ENCODE measurements at regions not wholly inside any gene's neighbourhood (a gene's known extent, or its start where the extent isn't known, plus 50 kb on each side); places are given as distances from the start of the nearest gene placed in this dataset.

GRCh38 chr10:4688168-4688567 lies 137.8 kb upstream of the AKR1E2 start:
- Mint-ChIP-seq H3K36me3 (ENCODE audit: insufficient read depth, unreplicated experiment) (no peaks in the 10 kb centered on the region), H3K9me3 (ENCODE audit: unreplicated experiment) (no peaks in the 10 kb centered on the region), H3K4me3 (ENCODE audit: unreplicated experiment) (no peak overlapping the region), H3K27me3 (ENCODE audit: insufficient read depth, unreplicated experiment) (no peaks in the 10 kb centered on the region), H3K27ac (ENCODE audit: low read depth, unreplicated experiment) (peak overlapping the region; percentile 77), H3K4me1 (ENCODE audit: insufficient read depth, unreplicated experiment) (peaks cover 56% of the 10 kb centered on the region)
- POLR2A ChIA-PET, result interaction anchor here (0.7 to 1.7 kb wide), 2 partner anchors 17 to 49 kb away, joined by 3 to 5 read pairs; no protein-coding TSS in a partner anchor
- no peak for TF ChIP-seq CTCF (IDR thresholded peaks at IDR 0.05; ENCODE audit: unreplicated experiment)
- no peak for DNase-seq (ENCODE audit: unreplicated experiment)
- no TSS peak for BruUV-seq (replicated peaks)
- CTCF ChIA-PET, result no interaction called here
- intact Hi-C loops (cut with micrococcal nuclease), result no loop called here

GRCh38 chr10:4687397-4687796 lies 138.6 kb upstream of the AKR1E2 start:
- H3K4me1 Mint-ChIP-seq (ENCODE audit: insufficient read depth, unreplicated experiment), result peaks cover 56% of the 10 kb centered on the region
- H3K27ac Mint-ChIP-seq (ENCODE audit: low read depth, unreplicated experiment), result peak overlapping the region; percentile 77
- no peaks in the 10 kb centered on the region for H3K9me3 Mint-ChIP-seq (ENCODE audit: unreplicated experiment)
- ChIA-PET CTCF (interaction anchor here (2.2 kb wide), 1 partner anchor 31 kb away, joined by 6 read pairs; no protein-coding TSS in a partner anchor), POLR2A (interaction anchor here (1.0 to 2.7 kb wide), 7 partner anchors 10 to 79 kb away, joined by 4 to 33 read pairs (median 9); no protein-coding TSS in a partner anchor)
- no peak overlapping the region for H3K4me3 Mint-ChIP-seq (ENCODE audit: unreplicated experiment)
- TF ChIP-seq CTCF (IDR thresholded peaks at IDR 0.05; ENCODE audit: unreplicated experiment), result no peak
- H3K36me3 Mint-ChIP-seq (ENCODE audit: insufficient read depth, unreplicated experiment), result no peaks in the 10 kb centered on the region
- BruUV-seq (replicated peaks), result no TSS peak
- DNase-seq (ENCODE audit: unreplicated experiment), result no peak
- H3K27me3 Mint-ChIP-seq (ENCODE audit: insufficient read depth, unreplicated experiment), result no peaks in the 10 kb centered on the region
- intact Hi-C loops (cut with micrococcal nuclease), result no loop called here

- peaks cover 51% of the 10 kb centered on the region for H3K4me1 Mint-ChIP-seq (ENCODE audit: insufficient read depth, unreplicated experiment)
- H3K9me3 Mint-ChIP-seq (ENCODE audit: unreplicated experiment), result no peaks in the 10 kb centered on the region
- CTCF ChIA-PET, result interaction anchor here (0.6 to 2.2 kb wide), 6 partner anchors 9 to 925 kb away, joined by 3 to 6 read pairs (median 4); no protein-coding TSS in a partner anchor
- intact Hi-C loops (cut with micrococcal nuclease), result no loop called here
- POLR2A ChIA-PET, result interaction anchor here (0.9 to 2.7 kb wide), 15 partner anchors 8 to 1579 kb away, joined by 3 to 33 read pairs (median 7); partner anchors contain the start of gene KLF6
- no peaks in the 10 kb centered on the region for H3K36me3 Mint-ChIP-seq (ENCODE audit: insufficient read depth, unreplicated experiment)
- DNase-seq (ENCODE audit: unreplicated experiment), result peak; percentile 64
- no peak for TF ChIP-seq CTCF (IDR thresholded peaks at IDR 0.05; ENCODE audit: unreplicated experiment)
- BruUV-seq (replicated peaks), result no TSS peak
- no peak overlapping the region for H3K4me3 Mint-ChIP-seq (ENCODE audit: unreplicated experiment)
- peak overlapping the region; percentile 77 for H3K27ac Mint-ChIP-seq (ENCODE audit: low read depth, unreplicated experiment)
- no peaks in the 10 kb centered on the region for H3K27me3 Mint-ChIP-seq (ENCODE audit: insufficient read depth, unreplicated experiment)
These were observed 139.4 kb upstream of the AKR1E2 start for GRCh38 chr10:4686644-4686996.

- peaks cover 46% of the 10 kb centered on the region for H3K4me1 Mint-ChIP-seq (ENCODE audit: insufficient read depth, unreplicated experiment)
- H3K36me3 Mint-ChIP-seq (ENCODE audit: insufficient read depth, unreplicated experiment), result no peaks in the 10 kb centered on the region
- ChIA-PET CTCF (interaction anchor here (0.6 to 2.2 kb wide), 8 partner anchors 9 to 1488 kb away, joined by 3 to 6 read pairs (median 4); no protein-coding TSS in a partner anchor), POLR2A (interaction anchor here (0.6 to 2.7 kb wide), 17 partner anchors 9 to 1713 kb away, joined by 3 to 33 read pairs (median 5); partner anchors contain the start of gene KLF6)
- no peak for TF ChIP-seq CTCF (IDR thresholded peaks at IDR 0.05; ENCODE audit: unreplicated experiment)
- H3K27ac Mint-ChIP-seq (ENCODE audit: low read depth, unreplicated experiment), result peak overlapping the region; percentile 77
- no peaks in the 10 kb centered on the region for H3K9me3 Mint-ChIP-seq (ENCODE audit: unreplicated experiment)
- intact Hi-C loops (cut with micrococcal nuclease), result no loop called here
- H3K27me3 Mint-ChIP-seq (ENCODE audit: insufficient read depth, unreplicated experiment), result no peaks in the 10 kb centered on the region
- no peak overlapping the region for H3K4me3 Mint-ChIP-seq (ENCODE audit: unreplicated experiment)
- DNase-seq (ENCODE audit: unreplicated experiment), result no peak
- TSS peak; percentile 93 for BruUV-seq (replicated peaks)
These were observed 139.9 kb upstream of the AKR1E2 start for GRCh38 chr10:4685904-4686643.
